HepG2 (cell line): ENCODE measurements at regions not wholly inside any gene's neighbourhood (a gene's known extent, or its start where the extent isn't known, plus 50 kb on each side); places are given as distances from the start of the nearest gene placed in this dataset.

ENCODE experiments used
- ATAC-seq: fragments of 200-7000 bp; cut with Tn5 transposase; 3 replicates; pipeline ENCODE4 v1.9.1; 2020; ENCODE audit warnings: mild to moderate bottlenecking, moderate library complexity
- BruUV-seq: library from RNA; stranded (reverse); fragments of 400-500 nt; replicated peaks from 2 replicates; lab custom pipeline; 2021; lab: Mats Ljungman, UMichigan
- CTCF ChIA-PET: fragments of 300-600 bp; formaldehyde crosslinking; extraction: SDS; loops from one replicate; lab custom pipeline; 2021; ENCODE audit warnings: low total read pairs, inconsistent platforms, low intra/inter-chr PET ratio; lab: Yijun Ruan, JAX
- POLR2A ChIA-PET: fragments of 350-600 bp; sonication (Branson Sonifier 250); formaldehyde crosslinking; loops from one replicate; lab custom pipeline; 2020; ENCODE audit warnings: antibody characterized with exemption, inconsistent platforms; lab: Yijun Ruan, JAX
- DNase-seq: peaks from one replicate; pipeline ENCODE4 v3.0.0-alpha.2; 2015; ENCODE audit warnings: low spot score
- FAIRE-seq: peaks from 3 replicates; lab custom pipeline; 2011; peaks lifted over from hg19 to GRCh38; lab: Jason Lieb, UNC
- H2AFZ ChIP-seq: one replicate; pipeline ENCODE4 v1.6.1; 2011; ENCODE audit warnings: low read length, inconsistent platforms
- H3K27ac ChIP-seq: fragments of 300-600 bp; 3 replicates; pipeline ENCODE4 v1.8.0; 2011; ENCODE audit warnings: mixed run types, mild to moderate bottlenecking, mixed read lengths, low read length, inconsistent platforms; ENCODE audit not compliant: insufficient read depth; ENCODE audit errors: extremely low read length
- H3K27me3 ChIP-seq, 2 experiments: fragments of 200-600 bp in 1 of 2; 2 replicates in 1 of 2; 3 replicates in 1 of 2; pipeline versions ENCODE4 v1.6.0 to v1.8.0; 2011; ENCODE audit warnings: low read length in 2 of 2, mild to moderate bottlenecking in 2 of 2, moderate library complexity in 2 of 2, inconsistent platforms in 1 of 2; ENCODE audit not compliant: insufficient read depth in 2 of 2, control insufficient read depth in 1 of 2
- H3K36me3 ChIP-seq, 2 experiments: fragments of 200-600 bp in 1 of 2; replicated peaks in 1 of 2; 2 replicates in 1 of 2; 3 replicates in 1 of 2; pipeline versions ENCODE4 v1.5.1 to v1.8.0; 2011; ENCODE audit warnings: low read length in 2 of 2, inconsistent platforms in 1 of 2; ENCODE audit not compliant: insufficient read depth in 2 of 2, control insufficient read depth in 1 of 2
- H3K4me1 ChIP-seq: 2 replicates; pipeline ENCODE4 v1.5.1; 2012; ENCODE audit warnings: low read length, inconsistent platforms; ENCODE audit not compliant: insufficient read depth
- H3K4me2 ChIP-seq: 2 replicates; pipeline ENCODE4 v1.6.0; 2011; ENCODE audit warnings: low read depth, low read length, inconsistent platforms
- H3K4me3 ChIP-seq, 3 experiments: fragments of 200-600 bp in 1 of 3; sonication (generic), shearing (Covaris generic) in 1 of 3; replicated peaks in 1 of 3; 2 replicates each; pipeline ENCODE4 v1.5.1; 2011 to 2016; ENCODE audit warnings: low read length in 3 of 3, inconsistent platforms in 2 of 3, low read depth in 2 of 3, mild to moderate bottlenecking in 2 of 3, control low read depth in 1 of 3, mixed read lengths in 1 of 3; ENCODE audit not compliant: insufficient read depth in 1 of 3
- H3K79me2 ChIP-seq: one replicate; pipeline ENCODE4 v1.6.1; 2011; ENCODE audit warnings: low read length, inconsistent platforms; ENCODE audit not compliant: insufficient read depth
- H3K9ac ChIP-seq: 2 replicates; pipeline ENCODE4 v1.6.0; 2011; ENCODE audit warnings: mild to moderate bottlenecking, low read depth, low read length, inconsistent platforms; ENCODE audit not compliant: insufficient read depth
- H3K9me3 ChIP-seq: 2 replicates; pipeline ENCODE4 v1.5.1; 2012; ENCODE audit warnings: mild to moderate bottlenecking, low read length
- H4K20me1 ChIP-seq: 2 replicates; pipeline ENCODE4 v1.6.0; 2011; ENCODE audit warnings: inconsistent platforms, mild to moderate bottlenecking, low read length, moderate library complexity; ENCODE audit not compliant: insufficient read depth
- BCL6 ChIP-seq: IDR thresholded peaks from 2 replicates; pipeline ENCODE4 v1.6.1; 2016; ENCODE audit warnings: missing genetic modification reagents, missing compliant biosample characterization
- BRCA1 ChIP-seq: sonication (generic); formaldehyde crosslinking; IDR thresholded peaks from 2 replicates; pipeline ENCODE4 v1.4.0; 2020; ENCODE audit warnings: missing genetic modification reagents
- CBX5 ChIP-seq: sonication (generic); formaldehyde crosslinking; IDR thresholded peaks from 2 replicates; pipeline ENCODE4 v1.4.0; 2020; ENCODE audit warnings: missing genetic modification reagents, borderline replicate concordance
- CEBPB ChIP-seq: IDR thresholded peaks from 2 replicates; pipeline ENCODE4 v1.6.1; 2011; ENCODE audit warnings: low read depth, low read length, improper control_type of control experiment, borderline replicate concordance
- CEBPG ChIP-seq: IDR thresholded peaks from 2 replicates; pipeline ENCODE4 v1.6.1; 2016
- CREM ChIP-seq, 2 experiments: sonication (generic) in 1 of 2; formaldehyde crosslinking in 1 of 2; IDR thresholded peaks; 2 replicates each; pipeline versions ENCODE4 v1.4.0 to v1.6.1; 2016 to 2020; ENCODE audit warnings: antibody characterized with exemption in 1 of 2, mild to moderate bottlenecking in 1 of 2, missing genetic modification reagents in 1 of 2
- ESRRA ChIP-seq: sonication (generic); formaldehyde crosslinking; IDR thresholded peaks from 2 replicates; pipeline ENCODE4 v1.5.1; 2020; ENCODE audit warnings: mild to moderate bottlenecking, low read depth, missing genetic modification reagents
- GFI1 ChIP-seq: sonication (generic); formaldehyde crosslinking; IDR thresholded peaks from 2 replicates; pipeline ENCODE4 v1.5.0; 2020; ENCODE audit warnings: missing genetic modification reagents, mild to moderate bottlenecking, borderline replicate concordance
- HNF1A ChIP-seq, 2 experiments: sonication (generic) in 1 of 2; formaldehyde crosslinking in 1 of 2; IDR thresholded peaks; 2 replicates each; pipeline versions ENCODE4 v1.4.0 to v1.6.1; 2016 to 2020; ENCODE audit warnings: borderline replicate concordance in 1 of 2, low read depth in 1 of 2, mild to moderate bottlenecking in 1 of 2, missing genetic modification reagents in 1 of 2
- MLX ChIP-seq: IDR thresholded peaks from 2 replicates; pipeline ENCODE4 v1.6.1; 2016
- MXI1 ChIP-seq: IDR thresholded peaks from 3 replicates; pipeline ENCODE4 v1.6.1; 2012; ENCODE audit warnings: low read depth, low read length, inconsistent platforms, borderline replicate concordance
- NCOA5 ChIP-seq: sonication (generic); formaldehyde crosslinking; IDR thresholded peaks from 2 replicates; pipeline ENCODE4 v1.4.0; 2020; ENCODE audit warnings: missing genetic modification reagents
- RCOR2 ChIP-seq: IDR thresholded peaks from 2 replicates; pipeline ENCODE4 v1.6.1; 2016; ENCODE audit warnings: missing biosample characterization, missing genetic modification reagents
- RXRB ChIP-seq: IDR thresholded peaks from 2 replicates; pipeline ENCODE4 v1.6.1; 2016; ENCODE audit warnings: borderline replicate concordance, missing genetic modification reagents, missing compliant biosample characterization
- SATB2 ChIP-seq: sonication (generic); formaldehyde crosslinking; IDR thresholded peaks from 2 replicates; pipeline ENCODE4 v1.5.0; 2020; ENCODE audit warnings: missing genetic modification reagents
- SMAD3 ChIP-seq: sonication (generic); formaldehyde crosslinking; IDR thresholded peaks from 2 replicates; pipeline ENCODE4 v1.4.0; 2020; ENCODE audit warnings: missing genetic modification reagents
- TBX2 ChIP-seq: sonication (generic); formaldehyde crosslinking; IDR thresholded peaks from 2 replicates; pipeline ENCODE4 v1.5.0; 2020; ENCODE audit warnings: missing genetic modification reagents, mild to moderate bottlenecking, borderline replicate concordance
- TCF7 ChIP-seq: sonication (generic); IDR thresholded peaks from 2 replicates; pipeline ENCODE4 v1.6.1; 2016; ENCODE audit warnings: antibody characterized with exemption, low read depth
- ZNF44 ChIP-seq: sonication (generic); formaldehyde crosslinking; IDR thresholded peaks from 2 replicates; pipeline ENCODE4 v1.5.1; 2020; ENCODE audit warnings: mild to moderate bottlenecking, missing genetic modification reagents
- ZNF7 ChIP-seq: IDR thresholded peaks from 2 replicates; pipeline ENCODE4 v1.6.1; 2016; ENCODE audit warnings: missing biosample characterization, missing genetic modification reagents
- ZNF772 ChIP-seq: sonication (generic); formaldehyde crosslinking; IDR thresholded peaks from 2 replicates; pipeline ENCODE4 v1.5.0; 2020; ENCODE audit warnings: mild to moderate bottlenecking, missing genetic modification reagents
- WGBS: methylation state at CpG from one replicate; pipeline ENCODE4 v1.1.6; 2017; ENCODE audit warnings: low lambda C conversion rate; 5-methylcytosine and 5-hydroxymethylcytosine counted together
- in situ Hi-C: cut with HindIII; loops from 2 replicates; pipeline ENCODE4 v1.10.0; 2017; ENCODE audit warnings: low pct_unique_long_range_greater_than_20kb; ENCODE audit not compliant: extremely low pct_ligation_motif_present
- intact Hi-C: fragments of 100-400 bp; cut with micrococcal nuclease; formaldehyde crosslinking; loops from one replicate; pipeline ENCODE4 v1.10.0; 2022; ENCODE audit not compliant: unreplicated experiment

DNA sequence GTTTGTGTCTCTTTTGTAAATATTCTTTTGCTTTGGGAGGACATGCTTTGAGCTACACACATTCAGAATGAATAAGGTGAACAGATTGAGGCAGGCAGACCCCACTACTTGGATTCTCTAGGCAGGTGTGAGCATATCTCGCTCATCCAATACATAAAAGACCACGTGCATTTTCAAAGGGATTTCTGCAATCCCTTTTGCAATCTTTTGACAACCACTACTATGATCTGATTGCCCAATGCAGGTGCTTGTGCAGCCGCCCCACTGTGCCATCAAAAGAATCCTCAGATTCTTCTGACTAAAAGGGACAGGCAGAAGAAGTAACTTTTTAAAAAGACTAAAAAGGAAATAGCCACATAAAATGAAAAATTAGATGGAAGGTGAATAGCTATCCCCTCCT, 341.4 kb downstream of the BMP4 start:
- no peak for ATAC-seq
- BruUV-seq, result no TSS peak
- 13% methylated on average over 3 of the region's 3 CpGs for WGBS
- TF ChIP-seq RCOR2 (0 out of 2 replicates have a peak, but pooled peaks have one; percentile 38), GFI1 (CRISPR knock-in tag) (0 out of 2 replicates have a peak, but pooled peaks have one; percentile 25), TCF7 (peak; percentile 89), ZNF7 (CRISPR knock-in tag) (peak; percentile 17; the same call in 1 of the 2 replicates), ESRRA (CRISPR knock-in tag) (no peak), SMAD3 (CRISPR knock-in tag) (0 out of 2 replicates have a peak, but pooled peaks have one; percentile 60), TBX2 (CRISPR knock-in tag) (peak; percentile 44; the same call in 1 of the 2 replicates), CBX5 (CRISPR knock-in tag) (peak; percentile 57; the same call in 1 of the 2 replicates), CEBPB (peak; percentile 97), MXI1 (peak; percentile 67; the same call in 1 of the 3 replicates), BRCA1 (CRISPR knock-in tag) (no peak), ZNF772 (CRISPR knock-in tag) (0 out of 2 replicates have a peak, but pooled peaks have one; percentile 32), CEBPG (CRISPR knock-in tag) (peak; percentile 94), BCL6 (CRISPR knock-in tag) (peak; percentile 50; the same call in 1 of the 2 replicates), CREM (IDR thresholded peaks at IDR 0.05) (peak; percentile 48; the same call in 1 of the 2 replicates), CREM (CRISPR knock-in tag; IDR thresholded peaks at IDR 0.05) (no peak), SATB2 (CRISPR knock-in tag) (no peak), NCOA5 (CRISPR knock-in tag) (no peak), HNF1A (IDR thresholded peaks at IDR 0.05; ENCODE audit: low read depth) (no peak), HNF1A (CRISPR knock-in tag; IDR thresholded peaks at IDR 0.05; ENCODE audit: borderline replicate concordance) (0 out of 2 replicates have a peak, but pooled peaks have one; percentile 31), MLX (peak; percentile 35; the same call in 1 of the 2 replicates), ZNF44 (CRISPR knock-in tag) (no peak), RXRB (CRISPR knock-in tag) (0 out of 2 replicates have a peak, but pooled peaks have one; percentile 38)

More for the DNA sequence above, 341.4 kb downstream of the BMP4 start:
- peak; percentile 18 for FAIRE-seq
- H3K9ac ChIP-seq, result peak overlapping the region; percentile 74; the same call in 1 of the 2 replicates
- H3K9me3 ChIP-seq, result no peaks in the 10 kb centered on the region
- POLR2A ChIA-PET, result interaction anchor here (3.3 kb wide), 1 partner anchor 738 kb away, joined by 19 read pairs; no protein-coding TSS in a partner anchor
- H3K27ac ChIP-seq, result peak overlapping the region; percentile 98
- CTCF ChIA-PET, result no interaction called here
- in situ Hi-C loops, result loop anchor here (10.0 kb wide), 1 partner anchor 330 kb away; no protein-coding TSS in a partner anchor
- no peak overlapping the region for H3K4me2 ChIP-seq
- peaks cover 24% of the 10 kb centered on the region for H3K79me2 ChIP-seq
- intact Hi-C loops, result loop anchor here (10.0 kb wide), 1 partner anchor 180 kb away; no protein-coding TSS in a partner anchor
- H4K20me1 ChIP-seq, result no peaks in the 10 kb centered on the region
- peak; percentile 80 for DNase-seq
- no peak overlapping the region for H3K4me3 ChIP-seq
- H3K27me3 ChIP-seq, result no peaks in the 10 kb centered on the region
- H3K36me3 ChIP-seq, result no peaks in the 10 kb centered on the region; a peak in 1 of 5 replicates
- no peak overlapping the region for H2AFZ ChIP-seq
- peaks cover 83% of the 10 kb centered on the region for H3K4me1 ChIP-seq
